ENCODE measurements at regions not wholly inside any gene's neighbourhood (a gene's known extent, or its start where the extent isn't known, plus 50 kb on each side); places are given as distances from the start of the nearest gene placed in this dataset.

DNA sequence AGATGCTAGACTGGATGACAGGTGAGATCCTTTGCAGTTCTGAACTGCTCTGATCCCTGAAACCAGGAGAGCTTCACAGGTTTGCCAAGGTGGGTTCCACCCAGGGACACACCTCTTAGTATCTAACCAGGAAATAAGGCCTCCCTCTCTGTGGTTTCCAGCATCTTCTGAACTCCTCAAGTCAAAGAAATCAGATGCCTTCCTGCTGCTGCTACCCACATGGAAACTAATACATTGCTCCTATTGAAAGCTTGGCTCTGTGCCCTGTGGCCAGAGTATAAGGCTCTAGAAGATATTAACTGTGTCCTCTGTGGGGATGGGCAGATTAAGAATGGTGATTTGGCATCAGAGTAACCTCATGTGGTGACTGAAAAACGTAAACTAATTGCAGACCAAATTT, 75.0 kb upstream of the MRPS6 start:
- H3K4me1 Mint-ChIP-seq (ENCODE audit: low read depth): peaks cover 36% of the 10 kb centered on the region
- no peaks in the 10 kb centered on the region for H3K27me3 Mint-ChIP-seq
- TF ChIP-seq, protein P1, sequence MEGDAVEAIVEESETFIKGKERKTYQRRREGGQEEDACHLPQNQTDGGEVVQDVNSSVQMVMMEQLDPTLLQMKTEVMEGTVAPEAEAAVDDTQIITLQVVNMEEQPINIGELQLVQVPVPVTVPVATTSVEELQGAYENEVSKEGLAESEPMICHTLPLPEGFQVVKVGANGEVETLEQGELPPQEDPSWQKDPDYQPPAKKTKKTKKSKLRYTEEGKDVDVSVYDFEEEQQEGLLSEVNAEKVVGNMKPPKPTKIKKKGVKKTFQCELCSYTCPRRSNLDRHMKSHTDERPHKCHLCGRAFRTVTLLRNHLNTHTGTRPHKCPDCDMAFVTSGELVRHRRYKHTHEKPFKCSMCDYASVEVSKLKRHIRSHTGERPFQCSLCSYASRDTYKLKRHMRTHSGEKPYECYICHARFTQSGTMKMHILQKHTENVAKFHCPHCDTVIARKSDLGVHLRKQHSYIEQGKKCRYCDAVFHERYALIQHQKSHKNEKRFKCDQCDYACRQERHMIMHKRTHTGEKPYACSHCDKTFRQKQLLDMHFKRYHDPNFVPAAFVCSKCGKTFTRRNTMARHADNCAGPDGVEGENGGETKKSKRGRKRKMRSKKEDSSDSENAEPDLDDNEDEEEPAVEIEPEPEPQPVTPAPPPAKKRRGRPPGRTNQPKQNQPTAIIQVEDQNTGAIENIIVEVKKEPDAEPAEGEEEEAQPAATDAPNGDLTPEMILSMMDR (IDR thresholded peaks at IDR 0.05): no peak
- Histone ChIP-seq H3K27me3 (ENCODE audit: control insufficient read depth in 1 of 2, insufficient read depth in 2 of 2, low read length in 2 of 2) (no peaks in the 10 kb centered on the region), H3K4me1 (ENCODE audit: insufficient read depth, low read length) (peaks cover 13% of the 10 kb centered on the region), H3K27ac (ENCODE audit: low read depth in 1 of 2, low read length in 2 of 2) (no peak overlapping the region), H3K4me3 (ENCODE audit: low read length) (no peak overlapping the region), H3K36me3 (ENCODE audit: insufficient read depth, low read length) (no peaks in the 10 kb centered on the region), H3K9me3 (ENCODE audit: control insufficient read depth in 1 of 2, insufficient read depth in 1 of 2, low read length in 2 of 2) (peaks cover 0 to under 1% of the 10 kb centered on the region in 2 experiments)
- H3K27ac Mint-ChIP-seq: peak overlapping the region; percentile 62
- no peak overlapping the region for H3K4me3 Mint-ChIP-seq
- DNase-seq (peak in 4 of 14 experiments; percentile 26 to 48 (median 32)), ATAC-seq (ENCODE audit: poor library complexity) (peak; percentile 64)
- ChIA-PET CTCF (interaction anchor here (1.1 to 1.2 kb wide), 2 partner anchors 50 to 74 kb away, joined by 3 to 6 read pairs; no protein-coding TSS in a partner anchor), POLR2A (interaction anchor here (1.0 to 1.4 kb wide), 3 partner anchors 12 to 77 kb away, joined by 3 read pairs; no protein-coding TSS in a partner anchor)
- H3K36me3 Mint-ChIP-seq (ENCODE audit: low read depth): no peaks in the 10 kb centered on the region
- peaks cover 3% of the 10 kb centered on the region for H3K9me3 Mint-ChIP-seq
- intact Hi-C loops (cut with DNase I, micrococcal nuclease): loop anchor here in 1 of 2 experiments (5.0 kb wide), 1 partner anchor 46 kb away; no protein-coding TSS in a partner anchor

DNA sequence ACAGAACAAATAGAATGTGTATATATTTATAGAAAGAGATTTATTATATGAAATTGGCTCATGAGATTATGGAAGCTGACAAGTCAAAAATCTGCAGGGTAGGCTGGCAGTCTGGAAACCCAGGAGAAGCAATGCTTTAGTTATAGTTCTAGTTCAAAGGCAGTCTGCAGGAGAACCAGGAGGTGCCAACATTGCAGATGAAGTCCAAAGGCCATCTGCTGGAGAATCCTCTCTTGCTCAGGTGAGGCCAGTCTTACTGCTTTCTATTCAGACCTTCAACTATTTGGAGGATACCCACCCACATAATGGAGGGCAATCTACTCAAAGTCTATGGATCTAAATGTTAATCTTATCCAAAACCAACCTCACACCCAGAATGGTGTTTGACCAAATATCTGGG, 75.9 kb upstream of the MRPS6 start:
- peaks cover 36% of the 10 kb centered on the region for H3K4me1 Mint-ChIP-seq (ENCODE audit: low read depth)
- H3K27me3 Mint-ChIP-seq: no peaks in the 10 kb centered on the region
- H3K27me3 ChIP-seq (ENCODE audit: control insufficient read depth in 1 of 2, insufficient read depth in 2 of 2, low read length in 2 of 2): no peaks in the 10 kb centered on the region
- peaks cover 3% of the 10 kb centered on the region for H3K9me3 Mint-ChIP-seq
- peaks cover 13% of the 10 kb centered on the region for H3K4me1 ChIP-seq (ENCODE audit: insufficient read depth, low read length)
- H3K4me3 ChIP-seq (ENCODE audit: low read length): no peak overlapping the region
- intact Hi-C loops (cut with DNase I, micrococcal nuclease): loop anchor here in 1 of 2 experiments (5.0 kb wide), 1 partner anchor 45 kb away; no protein-coding TSS in a partner anchor
- TF ChIP-seq, protein P1 (IDR thresholded peaks at IDR 0.05): no peak
- no peaks in the 10 kb centered on the region for H3K36me3 ChIP-seq (ENCODE audit: insufficient read depth, low read length)
- H3K27ac ChIP-seq (ENCODE audit: low read depth in 1 of 2, low read length in 2 of 2): no peak overlapping the region
- ChIA-PET CTCF (no interaction called here), POLR2A (no interaction called here)
- DNase-seq: no peak
- no peak overlapping the region for H3K27ac Mint-ChIP-seq
- ATAC-seq (ENCODE audit: poor library complexity): no peak
- no peak overlapping the region for H3K4me3 Mint-ChIP-seq
- no peaks in the 10 kb centered on the region for H3K36me3 Mint-ChIP-seq (ENCODE audit: low read depth)
- peaks cover 0 to 8% of the 10 kb centered on the region in 2 experiments for H3K9me3 ChIP-seq (ENCODE audit: control insufficient read depth in 1 of 2, insufficient read depth in 1 of 2, low read length in 2 of 2)

DNA sequence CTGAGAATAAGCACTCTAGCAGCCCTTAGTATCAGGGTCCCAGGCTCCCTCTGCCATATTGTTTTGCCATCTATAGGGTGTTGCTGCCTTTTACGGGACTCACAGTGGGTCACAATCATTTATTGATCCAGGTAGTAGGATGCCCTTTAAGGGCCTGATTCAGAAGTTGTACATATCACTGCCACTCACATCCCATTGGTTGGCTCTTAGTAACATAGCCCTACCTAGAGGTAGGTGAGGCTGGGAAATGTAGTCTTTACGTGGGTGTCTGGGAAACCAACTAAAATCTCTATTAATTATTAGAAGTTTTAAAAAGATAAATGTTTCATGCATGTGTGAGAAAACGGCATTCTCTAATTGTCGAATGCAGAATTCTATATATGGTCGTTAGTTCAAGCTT, 78.8 kb upstream of the ATP5PO start:
- ATAC-seq (ENCODE audit: poor library complexity) (no peak), DNase-seq (no peak)
- no peaks in the 10 kb centered on the region for H3K27me3 Mint-ChIP-seq
- ChIA-PET CTCF (no interaction called here), POLR2A (no interaction called here)
- H3K4me3 ChIP-seq (ENCODE audit: low read length): no peak overlapping the region
- H3K4me1 ChIP-seq (ENCODE audit: insufficient read depth, low read length): peaks cover 13% of the 10 kb centered on the region
- H3K27ac Mint-ChIP-seq: no peak overlapping the region
- H3K36me3 ChIP-seq (ENCODE audit: insufficient read depth, low read length): no peaks in the 10 kb centered on the region
- no peaks in the 10 kb centered on the region for H3K36me3 Mint-ChIP-seq (ENCODE audit: low read depth)
- H3K9me3 ChIP-seq (ENCODE audit: control insufficient read depth in 1 of 2, insufficient read depth in 1 of 2, low read length in 2 of 2): peaks cover 0 to 8% of the 10 kb centered on the region in 2 experiments
- H3K4me3 Mint-ChIP-seq: no peak overlapping the region
- H3K9me3 Mint-ChIP-seq: peaks cover 3% of the 10 kb centered on the region
- H3K27ac ChIP-seq (ENCODE audit: low read depth in 1 of 2, low read length in 2 of 2): no peak overlapping the region
- intact Hi-C loops (cut with DNase I, micrococcal nuclease): no loop called here
- peaks cover 31% of the 10 kb centered on the region for H3K4me1 Mint-ChIP-seq (ENCODE audit: low read depth)
- TF ChIP-seq, protein P1 (IDR thresholded peaks at IDR 0.05): no peak
- no peaks in the 10 kb centered on the region for H3K27me3 ChIP-seq (ENCODE audit: control insufficient read depth in 1 of 2, insufficient read depth in 2 of 2, low read length in 2 of 2)

Data from CD4-positive, alpha-beta T cell (primary cell).